OCI-LY7 (cell line): ENCODE measurements at regions not wholly inside any gene's neighbourhood (a gene's known extent, or its start where the extent isn't known, plus 50 kb on each side); places are given as distances from the start of the nearest gene placed in this dataset.

Experiments
- BruUV-seq: library from RNA; stranded (reverse); fragments of 400-500 nt; replicated peaks from 2 replicates; lab custom pipeline; 2021; lab: Mats Ljungman, UMichigan
- CTCF ChIA-PET: fragments of 300-600 bp; sonication (Branson Sonifier 250); formaldehyde crosslinking; loops from one replicate; lab custom pipeline; 2022; ENCODE audit warnings: antibody characterized with exemption; ENCODE audit not compliant: unreplicated experiment; lab: Charles Lee
- POLR2A ChIA-PET: fragments of 300-600 bp; sonication (Branson Sonifier 250); formaldehyde crosslinking; loops from one replicate; lab custom pipeline; 2022; ENCODE audit warnings: antibody characterized with exemption; lab: Charles Lee
- DNase-seq: peaks from one replicate; pipeline ENCODE4 v3.0.0-alpha.2; 2015; ENCODE audit warnings: low spot score
- H2AFZ ChIP-seq: fragments of 200-600 bp; sonication (generic), shearing (Covaris generic); 2 replicates; pipeline ENCODE4 v1.6.1; 2014; ENCODE audit warnings: mild to moderate bottlenecking, antibody characterized with exemption, low read length, moderate library complexity
- H3K27ac ChIP-seq: fragments of 200-600 bp; sonication (generic); 2 replicates; pipeline ENCODE4 v1.5.1; 2014; ENCODE audit warnings: mixed run types, low read depth, mild to moderate bottlenecking, moderate library complexity, low read length, inconsistent platforms; ENCODE audit not compliant: poor library complexity, severe bottlenecking
- H3K36me3 ChIP-seq: fragments of 200-600 bp; sonication (generic); 2 replicates; pipeline ENCODE4 v1.6.1; 2014; ENCODE audit warnings: mild to moderate bottlenecking, antibody characterized with exemption, low read length, moderate library complexity, mixed read lengths; ENCODE audit not compliant: insufficient read depth
- H3K4me1 ChIP-seq: fragments of 200-600 bp; sonication (generic); 2 replicates; pipeline ENCODE4 v1.5.1; 2014; ENCODE audit warnings: mild to moderate bottlenecking, low read length; ENCODE audit not compliant: insufficient read depth, poor library complexity, severe bottlenecking
- H3K4me2 ChIP-seq: fragments of 200-600 bp; sonication (generic); 2 replicates; pipeline ENCODE4 v1.6.1; 2014; ENCODE audit warnings: mild to moderate bottlenecking, low read length
- H3K4me3 ChIP-seq: fragments of 200-600 bp; sonication (generic); 2 replicates; pipeline ENCODE4 v1.5.1; 2014; ENCODE audit warnings: mild to moderate bottlenecking, low read depth, low read length; ENCODE audit not compliant: poor library complexity, severe bottlenecking
- H3K79me2 ChIP-seq: fragments of 200-600 bp; sonication (generic); 2 replicates; pipeline ENCODE4 v1.6.1; 2016; ENCODE audit warnings: low read depth, mild to moderate bottlenecking, low read length, moderate library complexity, mixed read lengths; ENCODE audit not compliant: insufficient read depth
- H3K9me2 ChIP-seq: fragments of 200-600 bp; sonication (generic); 2 replicates; pipeline ENCODE4 v1.6.1; 2016; ENCODE audit warnings: mild to moderate bottlenecking, low read length, mixed read lengths; ENCODE audit not compliant: insufficient read depth
- H3K9me3 ChIP-seq: fragments of 200-600 bp; sonication (generic); 2 replicates; pipeline ENCODE4 v1.6.1; 2014; ENCODE audit warnings: mild to moderate bottlenecking, mixed run types, low read length, mixed read lengths
- H4K20me1 ChIP-seq: fragments of 200-600 bp; sonication (generic); 2 replicates; pipeline ENCODE4 v1.6.1; 2014; ENCODE audit warnings: mild to moderate bottlenecking, antibody characterized with exemption, low read length, moderate library complexity, mixed read lengths; ENCODE audit not compliant: insufficient read depth
- CTCF ChIP-seq: fragments of 200-600 bp; sonication (generic); conservative IDR thresholded peaks from 2 replicates; pipeline ENCODE4 v1.5.1; 2014; ENCODE audit warnings: mild to moderate bottlenecking, antibody characterized with exemption, low read length, moderate library complexity, mixed read lengths
- EZH2phosphoT487 ChIP-seq: fragments of 200-600 bp; sonication (generic); IDR thresholded peaks from 2 replicates; pipeline ENCODE4 v1.6.1; 2018; ENCODE audit warnings: low read depth, borderline replicate concordance, mild to moderate bottlenecking, mixed run types, antibody characterized with exemption, low read length, moderate library complexity, mixed read lengths
- intact Hi-C: fragments of 100-400 bp; cut with micrococcal nuclease; formaldehyde crosslinking; loops from one replicate; pipeline ENCODE4 v1.10.0; 2022; ENCODE audit not compliant: unreplicated experiment

- no peaks in the 10 kb centered on the region for H3K79me2 ChIP-seq
- H3K9me2 ChIP-seq = no peaks in the 10 kb centered on the region
- H4K20me1 ChIP-seq = no peaks in the 10 kb centered on the region
- TF ChIP-seq CTCF = no peak
- TF ChIP-seq EZH2phosphoT487 = no peak
- H3K9me3 ChIP-seq = no peaks in the 10 kb centered on the region
- H3K4me1 ChIP-seq = no peaks in the 10 kb centered on the region
- no peak overlapping the region for H3K4me3 ChIP-seq
- no peaks in the 10 kb centered on the region for H3K36me3 ChIP-seq
- no peak overlapping the region for H2AFZ ChIP-seq
- ChIA-PET POLR2A (no interaction called here), CTCF (no interaction called here)
- H3K4me2 ChIP-seq = no peak overlapping the region
- BruUV-seq = no TSS peak
- DNase-seq = no peak
- no peak overlapping the region for H3K27ac ChIP-seq
- intact Hi-C loops = no loop called here
Measured at GRCh38 chr1:182122256-182122912, 60.9 kb upstream of the ZNF648 start.

GRCh38 chr1:182121787-182122186, 60.3 kb upstream of the ZNF648 start:
- ChIA-PET POLR2A (interaction anchor here (0.5 kb wide), 1 partner anchor 51 kb away, joined by 3 read pairs; no protein-coding TSS in a partner anchor), CTCF (no interaction called here)
- no peak for TF ChIP-seq EZH2phosphoT487
- no peak for TF ChIP-seq CTCF
- Histone ChIP-seq H3K4me1 (no peaks in the 10 kb centered on the region), H3K36me3 (no peaks in the 10 kb centered on the region), H4K20me1 (no peaks in the 10 kb centered on the region), H3K79me2 (no peaks in the 10 kb centered on the region), H3K9me2 (no peaks in the 10 kb centered on the region), H2AFZ (no peak overlapping the region), H3K4me2 (no peak overlapping the region), H3K9me3 (no peaks in the 10 kb centered on the region), H3K4me3 (no peak overlapping the region), H3K27ac (no peak overlapping the region)
- BruUV-seq = no TSS peak
- DNase-seq = no peak
- intact Hi-C loops = no loop called here

GRCh38 chr1:182120411-182121258, 59.1 kb upstream of the ZNF648 start:
- no TSS peak for BruUV-seq
- CTCF ChIA-PET = no interaction called here

More at GRCh38 chr1:182120411-182121258, 59.1 kb upstream of the ZNF648 start:
- no peak overlapping the region for H3K4me3 ChIP-seq
- no peaks in the 10 kb centered on the region for H3K79me2 ChIP-seq
- no peaks in the 10 kb centered on the region for H4K20me1 ChIP-seq
- H3K9me2 ChIP-seq = no peaks in the 10 kb centered on the region
- no peaks in the 10 kb centered on the region for H3K9me3 ChIP-seq
- no peak overlapping the region for H2AFZ ChIP-seq
- TF ChIP-seq EZH2phosphoT487 (no peak), CTCF (no peak)
- H3K27ac ChIP-seq = no peak overlapping the region
- POLR2A ChIA-PET = no interaction called here
- no peaks in the 10 kb centered on the region for H3K4me1 ChIP-seq
- DNase-seq = no peak
- no peaks in the 10 kb centered on the region for H3K36me3 ChIP-seq
- H3K4me2 ChIP-seq = no peak overlapping the region
- intact Hi-C loops = no loop called here
